ENCODE measurements at regions not wholly inside any gene's neighbourhood (a gene's known extent, or its start where the extent isn't known, plus 50 kb on each side); places are given as distances from the start of the nearest gene placed in this dataset.

- TF ChIP-seq FOXP4 (CRISPR knock-in tag; IDR thresholded peaks at IDR 0.05), result no peak
- TF ChIP-seq, protein P1, sequence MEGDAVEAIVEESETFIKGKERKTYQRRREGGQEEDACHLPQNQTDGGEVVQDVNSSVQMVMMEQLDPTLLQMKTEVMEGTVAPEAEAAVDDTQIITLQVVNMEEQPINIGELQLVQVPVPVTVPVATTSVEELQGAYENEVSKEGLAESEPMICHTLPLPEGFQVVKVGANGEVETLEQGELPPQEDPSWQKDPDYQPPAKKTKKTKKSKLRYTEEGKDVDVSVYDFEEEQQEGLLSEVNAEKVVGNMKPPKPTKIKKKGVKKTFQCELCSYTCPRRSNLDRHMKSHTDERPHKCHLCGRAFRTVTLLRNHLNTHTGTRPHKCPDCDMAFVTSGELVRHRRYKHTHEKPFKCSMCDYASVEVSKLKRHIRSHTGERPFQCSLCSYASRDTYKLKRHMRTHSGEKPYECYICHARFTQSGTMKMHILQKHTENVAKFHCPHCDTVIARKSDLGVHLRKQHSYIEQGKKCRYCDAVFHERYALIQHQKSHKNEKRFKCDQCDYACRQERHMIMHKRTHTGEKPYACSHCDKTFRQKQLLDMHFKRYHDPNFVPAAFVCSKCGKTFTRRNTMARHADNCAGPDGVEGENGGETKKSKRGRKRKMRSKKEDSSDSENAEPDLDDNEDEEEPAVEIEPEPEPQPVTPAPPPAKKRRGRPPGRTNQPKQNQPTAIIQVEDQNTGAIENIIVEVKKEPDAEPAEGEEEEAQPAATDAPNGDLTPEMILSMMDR (IDR thresholded peaks at IDR 0.05), result peak; percentile 80
Measured at GRCh38 chr22:22357024-22357883, 112.7 kb downstream of the VPREB1 start.
